ENCODE measurements at regions not wholly inside any gene's neighbourhood (a gene's known extent, or its start where the extent isn't known, plus 50 kb on each side); places are given as distances from the start of the nearest gene placed in this dataset.

GRCh38 chr6:89015971-89016370 lies 52.6 kb upstream of the RNGTT start (continued):
- TF ChIP-seq ARID4B (CRISPR knock-in tag; IDR thresholded peaks at IDR 0.05; ENCODE audit: borderline replicate concordance): no peak
- no peak for TF ChIP-seq ZSCAN18 (CRISPR knock-in tag; IDR thresholded peaks at IDR 0.05)
- TF ChIP-seq, protein P1, sequence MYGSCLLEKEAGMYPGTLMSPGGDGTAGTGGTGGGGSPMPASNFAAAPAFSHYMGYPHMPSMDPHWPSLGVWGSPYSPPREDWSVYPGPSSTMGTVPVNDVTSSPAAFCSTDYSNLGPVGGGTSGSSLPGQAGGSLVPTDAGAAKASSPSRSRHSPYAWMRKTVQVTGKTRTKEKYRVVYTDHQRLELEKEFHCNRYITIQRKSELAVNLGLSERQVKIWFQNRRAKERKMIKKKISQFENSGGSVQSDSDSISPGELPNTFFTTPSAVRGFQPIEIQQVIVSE (CRISPR knock-in tag; IDR thresholded peaks at IDR 0.05; ENCODE audit: borderline replicate concordance): no peak
- no peak for TF ChIP-seq NFATC4 (CRISPR knock-in tag; IDR thresholded peaks at IDR 0.05)
- no peak for TF ChIP-seq EMX1 (CRISPR knock-in tag; IDR thresholded peaks at IDR 0.05)
- no peak for TF ChIP-seq CREM (CRISPR knock-in tag; IDR thresholded peaks at IDR 0.05)
- TF ChIP-seq GTF2I (CRISPR knock-in tag; conservative IDR thresholded peaks at IDR 0.05): no peak
- TF ChIP-seq, protein P2, sequence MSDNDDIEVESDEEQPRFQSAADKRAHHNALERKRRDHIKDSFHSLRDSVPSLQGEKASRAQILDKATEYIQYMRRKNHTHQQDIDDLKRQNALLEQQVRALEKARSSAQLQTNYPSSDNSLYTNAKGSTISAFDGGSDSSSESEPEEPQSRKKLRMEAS (CRISPR knock-in tag; IDR thresholded peaks at IDR 0.05): no peak
- no peak for TF ChIP-seq NFYB (CRISPR knock-in tag; conservative IDR thresholded peaks at IDR 0.05; ENCODE audit: low read depth)
- TF ChIP-seq, protein P3, sequence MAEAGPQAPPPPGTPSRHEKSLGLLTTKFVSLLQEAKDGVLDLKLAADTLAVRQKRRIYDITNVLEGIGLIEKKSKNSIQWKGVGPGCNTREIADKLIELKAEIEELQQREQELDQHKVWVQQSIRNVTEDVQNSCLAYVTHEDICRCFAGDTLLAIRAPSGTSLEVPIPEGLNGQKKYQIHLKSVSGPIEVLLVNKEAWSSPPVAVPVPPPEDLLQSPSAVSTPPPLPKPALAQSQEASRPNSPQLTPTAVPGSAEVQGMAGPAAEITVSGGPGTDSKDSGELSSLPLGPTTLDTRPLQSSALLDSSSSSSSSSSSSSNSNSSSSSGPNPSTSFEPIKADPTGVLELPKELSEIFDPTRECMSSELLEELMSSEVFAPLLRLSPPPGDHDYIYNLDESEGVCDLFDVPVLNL (CRISPR knock-in tag; IDR thresholded peaks at IDR 0.05; ENCODE audit: borderline replicate concordance, low read depth): no peak

GRCh38 chr6:89013438-89013837 lies 50.0 kb upstream of the RNGTT start:
- CTCF ChIA-PET: no interaction called here
- TF ChIP-seq, protein P2 (CRISPR knock-in tag; IDR thresholded peaks at IDR 0.05): no peak
- TF ChIP-seq JAZF1 (CRISPR knock-in tag; IDR thresholded peaks at IDR 0.05): no peak
- TF ChIP-seq SMAD4 (CRISPR knock-in tag; IDR thresholded peaks at IDR 0.05): no peak
- TF ChIP-seq IRF2 (CRISPR knock-in tag; IDR thresholded peaks at IDR 0.05; ENCODE audit: borderline replicate concordance, low read depth): no peak
- TF ChIP-seq, protein P4, sequence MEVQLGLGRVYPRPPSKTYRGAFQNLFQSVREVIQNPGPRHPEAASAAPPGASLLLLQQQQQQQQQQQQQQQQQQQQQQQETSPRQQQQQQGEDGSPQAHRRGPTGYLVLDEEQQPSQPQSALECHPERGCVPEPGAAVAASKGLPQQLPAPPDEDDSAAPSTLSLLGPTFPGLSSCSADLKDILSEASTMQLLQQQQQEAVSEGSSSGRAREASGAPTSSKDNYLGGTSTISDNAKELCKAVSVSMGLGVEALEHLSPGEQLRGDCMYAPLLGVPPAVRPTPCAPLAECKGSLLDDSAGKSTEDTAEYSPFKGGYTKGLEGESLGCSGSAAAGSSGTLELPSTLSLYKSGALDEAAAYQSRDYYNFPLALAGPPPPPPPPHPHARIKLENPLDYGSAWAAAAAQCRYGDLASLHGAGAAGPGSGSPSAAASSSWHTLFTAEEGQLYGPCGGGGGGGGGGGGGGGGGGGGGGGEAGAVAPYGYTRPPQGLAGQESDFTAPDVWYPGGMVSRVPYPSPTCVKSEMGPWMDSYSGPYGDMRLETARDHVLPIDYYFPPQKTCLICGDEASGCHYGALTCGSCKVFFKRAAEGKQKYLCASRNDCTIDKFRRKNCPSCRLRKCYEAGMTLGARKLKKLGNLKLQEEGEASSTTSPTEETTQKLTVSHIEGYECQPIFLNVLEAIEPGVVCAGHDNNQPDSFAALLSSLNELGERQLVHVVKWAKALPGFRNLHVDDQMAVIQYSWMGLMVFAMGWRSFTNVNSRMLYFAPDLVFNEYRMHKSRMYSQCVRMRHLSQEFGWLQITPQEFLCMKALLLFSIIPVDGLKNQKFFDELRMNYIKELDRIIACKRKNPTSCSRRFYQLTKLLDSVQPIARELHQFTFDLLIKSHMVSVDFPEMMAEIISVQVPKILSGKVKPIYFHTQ (CRISPR knock-in tag; IDR thresholded peaks at IDR 0.05): no peak
- TF ChIP-seq TCF7 (CRISPR knock-in tag; IDR thresholded peaks at IDR 0.05; ENCODE audit: low read depth): no peak
- TF ChIP-seq, protein P5, sequence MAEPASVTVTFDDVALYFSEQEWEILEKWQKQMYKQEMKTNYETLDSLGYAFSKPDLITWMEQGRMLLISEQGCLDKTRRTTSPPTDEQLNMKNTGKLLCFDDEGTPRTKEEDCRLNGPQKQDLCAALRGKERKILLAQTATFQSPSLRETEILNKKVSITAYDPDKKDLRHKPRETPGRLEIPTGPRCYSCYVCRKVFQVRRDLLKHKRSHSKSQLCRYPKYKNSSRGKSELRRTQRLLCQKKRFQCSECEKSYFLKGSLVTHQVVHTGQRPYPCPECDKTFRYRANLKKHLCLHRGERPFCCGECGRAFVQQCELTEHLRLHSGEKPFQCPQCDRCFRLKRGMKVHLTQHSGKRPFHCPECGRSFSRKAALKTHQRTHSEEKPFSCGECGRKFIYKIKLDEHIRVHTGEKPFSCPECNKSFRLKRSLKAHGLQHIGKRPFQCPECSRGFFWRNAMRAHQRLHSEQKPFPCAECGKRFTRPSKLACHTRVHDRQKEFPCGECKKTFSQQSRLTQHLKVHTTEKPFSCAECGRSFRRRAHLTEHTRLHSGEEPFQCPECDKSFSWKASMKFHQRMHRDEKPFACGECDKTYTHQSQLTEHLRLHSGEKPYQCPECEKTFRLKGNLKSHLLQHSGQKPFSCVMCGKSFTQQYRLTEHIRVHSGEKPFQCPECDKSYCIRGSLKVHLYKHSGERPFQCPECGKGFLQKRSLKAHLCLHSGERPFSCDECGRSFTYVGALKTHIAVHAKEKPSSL (CRISPR knock-in tag; conservative IDR thresholded peaks at IDR 0.05): no peak
- TF ChIP-seq PRDM15 (CRISPR knock-in tag; IDR thresholded peaks at IDR 0.05): no peak
- TF ChIP-seq HMGA2 (CRISPR knock-in tag; IDR thresholded peaks at IDR 0.05): no peak
- TF ChIP-seq JUN (CRISPR knock-in tag; IDR thresholded peaks at IDR 0.05): no peak

More at GRCh38 chr6:89013438-89013837, 50.0 kb upstream of the RNGTT start:
- Mint-ChIP-seq H3K27me3 (ENCODE audit: low read depth) (no peaks in the 10 kb centered on the region), H3K36me3 (no peaks in the 10 kb centered on the region), H3K27ac (no peak overlapping the region), H3K4me3 (no peak overlapping the region), H3K9me3 (peaks cover 15% of the 10 kb centered on the region), H3K4me1 (peaks cover 17% of the 10 kb centered on the region)
- no peak for DNase-seq (ENCODE audit: low spot score)
- POLR2A ChIA-PET: no interaction called here
- ATAC-seq: no peak
